Thoracic aorta (tissue), 2 donors: ENCODE measurements at regions not wholly inside any gene's neighbourhood (a gene's known extent, or its start where the extent isn't known, plus 50 kb on each side); places are given as distances from the start of the nearest gene placed in this dataset.

Source experiments
- ATAC-seq: fragments of 150-250 bp; one replicate; pipeline ENCODE4 v1.8.0; 2017; ENCODE audit warnings: low read depth; ENCODE audit not compliant: insufficient number of reproducible peaks, low FRiP score
- DNase-seq: peaks from one replicate; pipeline ENCODE4 v3.0.0-alpha.2; 2020; ENCODE audit warnings: low spot score
- H3K27ac ChIP-seq, 2 donors: fragments of 200-600 bp; sonication (generic); 1 replicate in 1 of 2; 2 replicates in 1 of 2; pipeline ENCODE4 v1.5.1; 2016; ENCODE audit warnings: mild to moderate bottlenecking in 2 of 2, moderate library complexity in 2 of 2
- H3K27me3 ChIP-seq: fragments of 200-600 bp; sonication (generic); replicated peaks from 2 replicates; pipeline ENCODE4 v1.6.0; 2016; ENCODE audit warnings: mild to moderate bottlenecking; ENCODE audit not compliant: insufficient read depth
- H3K36me3 ChIP-seq: fragments of 200-600 bp; sonication (generic); one replicate; pipeline ENCODE4 v1.5.1; 2016
- H3K4me1 ChIP-seq, 2 donors: fragments of 200-600 bp; sonication (generic); 1 replicate in 1 of 2; 2 replicates in 1 of 2; pipeline versions ENCODE4 v1.5.1 to v1.6.0; 2016; ENCODE audit warnings: low read depth in 2 of 2, mild to moderate bottlenecking in 1 of 2; ENCODE audit not compliant: control insufficient read depth in 1 of 2
- H3K4me3 ChIP-seq: fragments of 200-600 bp; sonication (generic); 2 replicates; pipeline ENCODE4 v1.5.1; 2016; ENCODE audit warnings: mild to moderate bottlenecking
- H3K9me3 ChIP-seq: fragments of 200-600 bp; sonication (generic); 2 replicates; pipeline ENCODE4 v1.5.1; 2016
- TF ChIP-seq, protein P1 (sequence below): fragments of 200-600 bp; sonication (generic); IDR thresholded peaks from one replicate; pipeline ENCODE4 v1.5.1; 2019; ENCODE audit warnings: antibody characterized with exemption

- H3K4me3 ChIP-seq, result no peak overlapping the region
- H3K27me3 ChIP-seq, result no peaks in the 10 kb centered on the region
- DNase-seq (no peak), ATAC-seq (no peak)
- H3K4me1 ChIP-seq, result no peaks in the 10 kb centered on the region
- no peaks in the 10 kb centered on the region for H3K36me3 ChIP-seq
- TF ChIP-seq, protein P1, sequence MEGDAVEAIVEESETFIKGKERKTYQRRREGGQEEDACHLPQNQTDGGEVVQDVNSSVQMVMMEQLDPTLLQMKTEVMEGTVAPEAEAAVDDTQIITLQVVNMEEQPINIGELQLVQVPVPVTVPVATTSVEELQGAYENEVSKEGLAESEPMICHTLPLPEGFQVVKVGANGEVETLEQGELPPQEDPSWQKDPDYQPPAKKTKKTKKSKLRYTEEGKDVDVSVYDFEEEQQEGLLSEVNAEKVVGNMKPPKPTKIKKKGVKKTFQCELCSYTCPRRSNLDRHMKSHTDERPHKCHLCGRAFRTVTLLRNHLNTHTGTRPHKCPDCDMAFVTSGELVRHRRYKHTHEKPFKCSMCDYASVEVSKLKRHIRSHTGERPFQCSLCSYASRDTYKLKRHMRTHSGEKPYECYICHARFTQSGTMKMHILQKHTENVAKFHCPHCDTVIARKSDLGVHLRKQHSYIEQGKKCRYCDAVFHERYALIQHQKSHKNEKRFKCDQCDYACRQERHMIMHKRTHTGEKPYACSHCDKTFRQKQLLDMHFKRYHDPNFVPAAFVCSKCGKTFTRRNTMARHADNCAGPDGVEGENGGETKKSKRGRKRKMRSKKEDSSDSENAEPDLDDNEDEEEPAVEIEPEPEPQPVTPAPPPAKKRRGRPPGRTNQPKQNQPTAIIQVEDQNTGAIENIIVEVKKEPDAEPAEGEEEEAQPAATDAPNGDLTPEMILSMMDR, result no peak
- no peaks in the 10 kb centered on the region for H3K9me3 ChIP-seq
- H3K27ac ChIP-seq, result no peak overlapping the region
Observed at GRCh38 chr4:170162416-170162815, 72.7 kb upstream of the AADAT start.

- DNase-seq (no peak), ATAC-seq (no peak)
- H3K27me3 ChIP-seq, result no peaks in the 10 kb centered on the region
- TF ChIP-seq, protein P1, result no peak
- no peak overlapping the region for H3K27ac ChIP-seq
- no peaks in the 10 kb centered on the region for H3K36me3 ChIP-seq
- H3K4me3 ChIP-seq, result no peak overlapping the region
- H3K9me3 ChIP-seq, result no peaks in the 10 kb centered on the region
- no peaks in the 10 kb centered on the region for H3K4me1 ChIP-seq
Observed at GRCh38 chr4:170157670-170158069, 67.9 kb upstream of the AADAT start.

GRCh38 chr4:170145120-170145519 lies 55.4 kb upstream of the AADAT start:
- Histone ChIP-seq H3K36me3 (no peaks in the 10 kb centered on the region), H3K27me3 (no peaks in the 10 kb centered on the region), H3K4me1 (no peaks in the 10 kb centered on the region), H3K9me3 (no peaks in the 10 kb centered on the region), H3K4me3 (no peak overlapping the region), H3K27ac (no peak overlapping the region)
- TF ChIP-seq, protein P1, result no peak
- ATAC-seq, result no peak
- no peak for DNase-seq

- ATAC-seq (no peak), DNase-seq (no peak)
- H3K27ac ChIP-seq, result no peak overlapping the region
- H3K4me1 ChIP-seq, result no peaks in the 10 kb centered on the region
- H3K4me3 ChIP-seq, result no peak overlapping the region
- H3K27me3 ChIP-seq, result no peaks in the 10 kb centered on the region
- no peaks in the 10 kb centered on the region for H3K9me3 ChIP-seq
- TF ChIP-seq, protein P1, result no peak
- no peaks in the 10 kb centered on the region for H3K36me3 ChIP-seq
Observed at GRCh38 chr4:170139764-170140163, 50.0 kb upstream of the AADAT start.
